Fibroblast of lung (primary cell): ENCODE measurements at regions not wholly inside any gene's neighbourhood (a gene's known extent, or its start where the extent isn't known, plus 50 kb on each side); places are given as distances from the start of the nearest gene placed in this dataset.

Experiments used
- DNase-seq, 2 donors: peaks; one replicate each; pipeline versions ENCODE4 v3.0.0 to v3.0.0-alpha.2; 2010; ENCODE audit warnings: low read depth in 2 of 2
- H2AFZ ChIP-seq: 2 replicates; pipeline ENCODE4 v1.5.1; 2012; ENCODE audit warnings: low read length, control low read depth, inconsistent platforms
- H3K27ac ChIP-seq: 2 replicates; pipeline ENCODE4 v1.5.1; 2011; ENCODE audit warnings: low read length, control low read depth; ENCODE audit not compliant: insufficient read depth
- H3K27me3 ChIP-seq: 2 replicates; pipeline ENCODE4 v1.5.1; 2011; ENCODE audit warnings: mild to moderate bottlenecking, low read length; ENCODE audit not compliant: control insufficient read depth, insufficient read depth
- H3K36me3 ChIP-seq: 2 replicates; pipeline ENCODE4 v1.5.1; 2011; ENCODE audit warnings: low read length; ENCODE audit not compliant: control insufficient read depth, insufficient read depth
- H3K4me1 ChIP-seq: 2 replicates; pipeline ENCODE4 v1.5.1; 2011; ENCODE audit warnings: low read length; ENCODE audit not compliant: control insufficient read depth, insufficient read depth; ENCODE audit errors: extremely low read depth
- H3K4me2 ChIP-seq: 2 replicates; pipeline ENCODE4 v1.5.1; 2011; ENCODE audit warnings: low read length, control low read depth; ENCODE audit not compliant: insufficient read depth; ENCODE audit errors: extremely low read depth
- H3K4me3 ChIP-seq, 4 experiments: fragments of 200-600 bp in 1 of 4; sonication (generic) in 1 of 4; replicated peaks in 1 of 4; 2 replicates each; pipeline ENCODE4 v1.5.1; 2011 to 2016; ENCODE audit warnings: low read length in 4 of 4, low read depth in 3 of 4, mild to moderate bottlenecking in 3 of 4, control low read depth in 2 of 4, inconsistent platforms in 1 of 4, mixed read lengths in 1 of 4; ENCODE audit not compliant: insufficient read depth in 1 of 4; ENCODE audit errors: control extremely low read depth in 1 of 4
- H3K79me2 ChIP-seq: 2 replicates; pipeline ENCODE4 v1.5.1; 2012; ENCODE audit warnings: mild to moderate bottlenecking, low read length, inconsistent platforms; ENCODE audit not compliant: control insufficient read depth, insufficient read depth
- H3K9ac ChIP-seq: 2 replicates; pipeline ENCODE4 v1.5.1; 2011; ENCODE audit warnings: mild to moderate bottlenecking, low read length, control low read depth; ENCODE audit not compliant: insufficient read depth
- H3K9me3 ChIP-seq: 2 replicates; pipeline ENCODE4 v1.5.1; 2012; ENCODE audit warnings: low read depth, low read length; ENCODE audit not compliant: control insufficient read depth, insufficient read depth
- H4K20me1 ChIP-seq: 2 replicates; pipeline ENCODE4 v1.5.1; 2011; ENCODE audit warnings: low read length; ENCODE audit not compliant: control insufficient read depth, insufficient read depth; ENCODE audit errors: extremely low read depth
- CTCF ChIP-seq, 2 donors: IDR thresholded peaks in 1 of 2; conservative IDR thresholded peaks in 1 of 2; 1 replicate in 1 of 2; 2 replicates in 1 of 2; pipeline ENCODE4 v1.5.1; 2011 to 2012; ENCODE audit warnings: low read length in 2 of 2, control low read depth in 1 of 2, inconsistent platforms in 1 of 2, low read depth in 1 of 2, mild to moderate bottlenecking in 1 of 2
- EZH2 ChIP-seq: IDR thresholded peaks from 2 replicates; pipeline ENCODE4 v1.5.1; 2012; ENCODE audit warnings: low read length, control low read depth, mild to moderate bottlenecking; ENCODE audit errors: missing control alignments

GRCh38 chr5:169350759-169351240, 49.9 kb upstream of the SLIT3 start:
- no peaks in the 10 kb centered on the region for H4K20me1 ChIP-seq
- no peak overlapping the region for H3K4me3 ChIP-seq
- DNase-seq = peak; percentile 87 to 99
- H3K9ac ChIP-seq = no peak overlapping the region
- peak overlapping the region; percentile 67 for H3K4me2 ChIP-seq
- no peaks in the 10 kb centered on the region for H3K36me3 ChIP-seq
- H3K27ac ChIP-seq = no peak overlapping the region
- H3K27me3 ChIP-seq = no peaks in the 10 kb centered on the region
- H3K4me1 ChIP-seq = peaks cover 8% of the 10 kb centered on the region
- H3K79me2 ChIP-seq = no peaks in the 10 kb centered on the region
- no peak overlapping the region for H2AFZ ChIP-seq
- H3K9me3 ChIP-seq = no peaks in the 10 kb centered on the region
- TF ChIP-seq EZH2 (no peak), CTCF (conservative IDR thresholded peaks at IDR 0.05 in 1 of 2, IDR thresholded peaks at IDR 0.05 in 1 of 2; ENCODE audit: low read depth in 1 of 2, low read length in 2 of 2) (no peak)
